ENCODE measurements at regions not wholly inside any gene's neighbourhood (a gene's known extent, or its start where the extent isn't known, plus 50 kb on each side); places are given as distances from the start of the nearest gene placed in this dataset.
"Not testable (repeated sequence)": the region's sequence is repeated elsewhere in the genome, so short reads cannot be mapped to it uniquely, and the experiment has no call there.

GRCh38 chr3:144023543-144023942 is 51.9 kb downstream of the DIPK2A start:
- not testable (repeated sequence) for DNase-seq

DNA sequence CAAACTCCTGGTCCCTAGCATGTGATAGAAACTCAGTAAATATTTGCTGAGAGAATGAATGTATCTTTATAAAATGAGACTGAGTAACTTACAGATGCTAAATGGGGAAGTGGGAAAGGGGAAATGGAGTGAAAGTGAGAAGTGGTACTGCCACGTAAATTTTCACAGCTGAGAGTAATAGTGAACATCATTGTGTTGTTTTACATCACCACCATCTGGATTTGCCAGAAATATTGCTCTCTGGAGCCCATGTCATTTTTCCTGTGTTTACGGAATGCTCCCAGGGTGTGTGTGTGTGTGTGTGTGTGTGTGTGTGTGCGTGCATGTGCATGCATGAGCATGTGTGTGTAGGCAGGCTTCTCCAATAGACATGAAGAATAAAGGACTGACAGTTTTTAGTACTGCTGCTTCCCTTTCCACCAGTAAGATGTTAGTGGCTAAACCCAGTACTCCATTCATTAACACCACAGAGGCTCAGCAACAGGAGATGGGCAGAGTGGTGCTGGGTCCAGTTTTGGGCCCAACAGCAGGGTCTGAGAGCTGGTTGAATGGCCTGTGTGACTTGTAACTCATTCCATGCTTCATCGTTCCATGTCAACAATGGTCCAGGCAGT is 57.3 kb downstream of the DIPK2A start:
- DNase-seq, result peak; percentile 2

DNA sequence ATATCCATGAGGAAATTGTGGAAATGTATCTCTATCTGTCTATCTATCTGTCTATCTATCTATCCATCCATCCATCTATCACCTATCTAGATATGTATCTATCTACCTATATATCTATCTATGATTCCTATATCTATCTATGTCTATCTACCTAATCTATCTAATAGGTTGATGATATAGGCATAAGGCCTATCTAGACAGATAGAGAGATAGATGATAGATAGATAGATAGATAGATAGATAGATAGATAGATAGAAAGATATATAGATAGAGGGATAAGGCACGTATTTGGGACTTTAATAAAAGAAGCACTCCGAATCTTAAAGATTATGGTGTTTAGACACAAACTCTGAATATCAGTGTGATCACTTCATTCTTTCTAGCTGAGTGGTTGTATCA is 58.1 kb downstream of the DIPK2A start:
- DNase-seq, result no peak

- no peak for DNase-seq
Measured at GRCh38 chr3:144031938-144032337, 60.3 kb downstream of the DIPK2A start.

- no peak for DNase-seq
Measured at GRCh38 chr3:144032531-144033239, 61.1 kb downstream of the DIPK2A start.

GRCh38 chr3:144033240-144033589 is 61.6 kb downstream of the DIPK2A start:
- DNase-seq, result no peak

GRCh38 chr3:144033863-144034262 is 62.2 kb downstream of the DIPK2A start:
- DNase-seq, result no peak

- no peak for DNase-seq
Measured at GRCh38 chr3:144034715-144035290, 63.2 kb downstream of the DIPK2A start.

DNA sequence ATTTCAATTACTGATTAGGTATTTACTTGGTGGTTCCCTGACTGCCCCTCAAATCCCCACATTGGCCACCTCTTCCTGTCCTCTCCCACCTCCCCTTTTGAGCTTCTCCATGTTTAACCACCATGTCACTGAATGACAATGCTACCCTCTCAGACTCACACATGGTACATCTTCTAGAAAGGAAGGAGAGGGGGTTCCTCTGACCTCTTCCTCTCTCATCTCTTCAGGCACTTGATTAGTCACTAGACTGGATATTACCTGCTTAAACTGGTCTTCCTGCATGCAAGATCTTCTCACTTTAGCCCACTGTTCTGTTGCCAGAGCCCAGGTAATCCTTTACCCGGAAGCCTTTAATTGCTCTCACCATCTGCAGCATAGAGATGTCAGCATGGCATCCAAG is 64.9 kb downstream of the DIPK2A start:
- no peak for DNase-seq

GRCh38 chr3:144039661-144040060 is 68.0 kb downstream of the DIPK2A start:
- no peak for DNase-seq

DNA sequence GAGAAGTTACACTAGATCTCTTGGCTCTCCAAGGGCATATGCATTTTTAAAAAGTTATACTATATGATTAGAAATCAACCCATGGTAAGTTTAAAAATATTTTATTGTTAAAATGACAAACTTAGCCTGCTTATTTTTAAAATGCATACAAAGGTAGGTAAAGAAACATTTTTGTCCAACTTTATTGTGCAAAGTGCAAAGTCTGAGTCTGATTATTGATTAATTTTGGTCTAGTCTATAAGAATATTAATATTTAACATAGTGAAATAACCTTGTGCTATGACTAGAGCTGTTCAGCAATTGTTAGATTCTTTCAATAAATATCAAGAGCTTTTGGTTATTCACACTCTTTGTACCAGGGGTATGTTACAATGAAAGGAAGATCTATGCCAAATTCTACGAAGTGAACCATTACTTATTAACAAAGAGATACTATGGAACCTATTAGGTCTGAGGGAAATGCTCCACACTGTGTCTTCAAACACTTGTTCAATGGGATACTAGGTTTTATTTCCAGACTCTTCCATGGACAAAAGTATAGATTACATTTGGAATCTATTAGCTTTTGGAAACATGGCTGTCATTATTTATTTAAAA is 70.4 kb downstream of the DIPK2A start:
- DNase-seq, result no peak

DNA sequence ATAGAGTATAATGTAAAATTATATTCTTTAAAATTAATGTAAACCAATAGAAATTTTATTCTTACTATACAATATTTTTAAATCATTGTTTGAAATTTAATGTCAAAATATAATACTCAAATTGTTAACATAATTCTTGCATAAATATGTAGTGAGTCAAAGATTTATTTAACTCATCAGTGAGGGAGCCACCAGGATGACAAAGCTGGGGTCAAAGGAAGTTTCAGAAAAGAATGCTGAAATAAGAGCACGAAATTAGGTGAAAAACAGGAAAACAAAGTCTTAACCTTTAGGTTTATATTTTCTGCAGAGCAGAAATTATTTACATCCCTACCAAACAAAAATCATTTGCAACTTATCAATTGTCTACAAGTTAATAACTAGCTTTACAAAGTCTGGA is 74.1 kb downstream of the DIPK2A start:
- no peak for DNase-seq

DNA sequence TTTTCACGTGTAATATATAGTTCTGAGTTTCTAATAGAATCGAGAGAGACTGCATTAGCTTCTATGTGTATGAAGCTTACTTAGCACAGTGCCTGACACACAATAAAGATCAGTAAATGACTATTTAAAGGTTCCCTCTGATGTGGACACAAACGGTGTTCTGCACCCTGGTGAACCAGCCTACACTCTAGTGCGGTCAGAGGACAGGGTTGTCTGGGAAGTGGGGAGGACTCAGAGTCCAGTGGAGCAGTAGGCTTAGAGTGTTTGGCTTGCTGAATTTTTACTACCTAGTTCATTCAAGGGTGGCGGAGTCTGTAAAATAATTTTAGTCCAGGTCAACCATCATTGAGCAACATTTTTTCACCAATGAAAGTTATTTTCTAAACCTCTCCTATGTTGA is 77.8 kb downstream of the DIPK2A start:
- DNase-seq, result no peak

DNA sequence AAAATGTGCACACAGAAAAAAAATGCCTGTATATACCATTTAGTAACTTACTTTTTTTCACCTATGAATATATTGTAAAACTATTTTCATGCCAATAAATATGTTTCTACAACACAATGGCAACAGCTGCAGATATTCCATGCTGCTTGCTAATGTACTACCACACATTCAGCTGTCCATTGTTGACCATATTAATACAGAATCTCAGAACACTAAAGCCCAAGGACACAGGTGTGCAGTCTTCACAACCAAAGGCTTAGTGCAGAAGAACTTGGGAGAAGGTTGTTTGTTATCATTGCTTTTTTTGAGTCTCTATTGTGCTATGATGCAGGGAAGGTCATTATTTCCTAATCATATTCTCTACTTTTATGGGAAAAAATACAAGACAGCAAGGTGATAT is 79.6 kb downstream of the DIPK2A start:
- DNase-seq, result no peak

DNA sequence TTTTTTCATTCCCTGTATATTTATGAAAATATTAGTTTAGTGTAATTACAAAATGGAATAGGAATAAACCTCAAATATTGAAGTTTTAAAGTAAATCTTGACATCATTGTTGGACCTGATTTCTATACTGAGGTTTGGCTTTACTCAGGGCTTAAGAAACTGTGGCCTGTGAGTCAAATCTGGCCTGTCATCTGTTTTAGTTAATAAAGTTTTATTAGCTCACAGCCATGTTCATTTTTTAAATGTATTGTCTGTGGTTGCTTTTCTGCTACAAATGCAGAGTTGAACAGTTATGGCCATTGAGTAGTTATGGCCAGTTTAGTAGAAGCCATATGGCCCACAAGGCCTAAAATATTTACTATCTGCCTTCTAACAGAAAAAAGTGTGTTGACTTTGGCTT is 80.7 kb downstream of the DIPK2A start:
- DNase-seq, result no peak

- no peak for DNase-seq
Measured at GRCh38 chr3:144053121-144053520, 81.5 kb downstream of the DIPK2A start.

DNA sequence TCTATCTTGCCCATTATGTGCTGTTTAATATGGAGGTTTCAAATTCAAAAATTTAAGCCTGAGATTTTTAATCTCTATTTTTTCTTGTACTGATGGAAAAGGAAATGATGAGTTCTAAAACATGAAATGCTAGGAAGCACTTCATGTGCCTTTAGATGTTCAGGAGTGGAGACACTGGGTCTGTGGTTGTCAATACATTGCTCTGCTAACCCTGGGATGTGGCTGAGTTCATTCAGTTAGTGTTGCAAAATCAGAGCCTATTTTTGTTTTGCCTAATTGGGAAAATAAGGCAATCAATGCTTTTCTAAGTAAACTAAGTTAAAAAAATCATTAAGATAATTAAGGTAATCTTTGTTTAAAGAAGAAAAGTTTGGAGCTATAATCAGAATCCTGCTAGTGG is 83.1 kb downstream of the DIPK2A start:
- DNase-seq, result no peak

DNA sequence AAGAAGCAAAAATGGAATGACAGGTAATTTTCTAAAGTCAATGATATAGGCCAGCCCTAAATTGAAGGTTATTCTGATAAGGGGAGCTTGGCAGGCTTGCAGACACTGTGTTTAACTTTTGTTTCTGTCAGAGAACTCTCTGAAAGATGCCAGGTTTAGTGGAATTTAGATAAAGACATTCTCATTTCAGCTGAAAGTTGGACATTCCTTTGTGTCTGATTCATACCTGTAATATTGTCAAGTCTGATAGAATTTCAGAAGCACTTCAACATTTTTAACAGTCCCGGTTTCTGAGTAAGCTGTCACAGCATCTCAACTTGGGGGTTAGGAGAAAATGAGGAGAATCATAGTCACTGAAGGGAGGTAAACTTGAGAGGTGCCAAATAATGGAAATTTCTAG is 84.0 kb downstream of the DIPK2A start:
- DNase-seq, result no peak

DNA sequence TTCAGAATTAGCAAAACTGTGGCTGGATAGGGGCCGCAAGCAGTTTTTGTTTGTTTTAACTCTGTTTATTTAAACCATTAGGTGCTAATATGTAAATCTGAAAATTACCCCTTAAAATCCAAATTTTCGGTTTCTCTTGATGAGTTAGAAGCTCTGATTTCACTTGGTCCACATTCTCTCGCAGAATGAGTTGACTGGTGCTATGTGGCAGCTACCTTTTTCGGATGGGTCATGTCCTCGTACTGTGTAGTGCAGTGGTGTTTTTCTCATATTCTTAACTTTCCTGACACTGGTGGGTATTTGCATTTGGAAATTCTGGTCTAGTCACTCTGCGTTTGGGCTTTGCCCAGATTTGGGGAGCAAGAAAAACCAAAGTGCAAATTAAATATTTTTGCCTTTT is 87.1 kb downstream of the DIPK2A start:
- no peak for DNase-seq

DNA sequence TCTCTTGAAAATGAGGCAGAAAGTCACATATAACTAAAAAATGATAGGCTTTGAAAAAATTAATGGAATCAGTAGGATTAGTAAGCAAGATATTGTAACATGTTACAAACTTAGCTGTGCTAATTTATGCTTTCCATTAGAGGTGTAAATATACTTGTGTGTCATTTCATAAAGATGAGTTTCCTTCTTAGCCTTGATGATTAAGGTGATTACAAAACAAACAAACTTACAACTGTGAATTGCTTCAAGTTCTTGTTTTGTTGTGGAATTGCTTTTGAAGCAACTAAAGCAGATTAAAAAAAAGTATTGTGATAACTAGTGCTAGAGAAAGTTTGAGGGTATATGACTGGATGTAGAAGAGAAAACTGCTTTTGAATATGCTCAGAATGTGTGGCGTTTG is 87.9 kb downstream of the DIPK2A start:
- no peak for DNase-seq

- DNase-seq, result no peak
Measured at GRCh38 chr3:144060881-144061280, 89.3 kb downstream of the DIPK2A start.

DNA sequence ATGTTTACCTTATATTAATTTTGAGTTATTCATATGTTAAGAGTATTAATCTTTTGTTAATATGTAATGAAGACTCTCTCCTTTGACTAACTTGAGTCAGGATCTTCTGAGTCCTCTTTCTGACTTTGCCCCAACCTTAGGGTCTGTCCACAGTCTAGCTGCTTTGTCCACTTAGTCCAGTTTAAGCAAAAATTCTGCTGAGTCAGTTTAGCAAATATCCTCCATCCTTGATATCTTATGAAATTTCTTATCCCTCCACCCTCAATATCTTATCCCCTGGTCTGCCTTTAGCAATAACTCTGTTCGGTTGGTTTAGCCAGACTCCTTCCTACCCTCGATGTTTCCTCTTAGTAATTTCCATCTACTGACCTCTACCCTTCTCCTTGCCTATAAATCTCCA is 91.7 kb downstream of the DIPK2A start:
- no peak for DNase-seq

GRCh38 chr3:144067059-144067458 is 95.4 kb downstream of the DIPK2A start:
- no peak for DNase-seq

- DNase-seq, result no peak
Measured at GRCh38 chr3:144073698-144074097, 102.1 kb downstream of the DIPK2A start.

Measured in CD4-positive, alpha-beta T cell treated with Interleukin-21 for 1 hour (primary cell).